ENCODE measurements at regions not wholly inside any gene's neighbourhood (a gene's known extent, or its start where the extent isn't known, plus 50 kb on each side); places are given as distances from the start of the nearest gene placed in this dataset.

- Histone ChIP-seq H3K79me2 (ENCODE audit: insufficient read depth, low read length) (no peaks in the 10 kb centered on the region), H3K9ac (ENCODE audit: low read length) (no peak overlapping the region), H3K4me2 (ENCODE audit: low read depth, low read length, poor library complexity, severe bottlenecking) (no peak overlapping the region), H3F3A (ENCODE audit: insufficient read depth) (no peaks in the 10 kb centered on the region), H3K9me3 (ENCODE audit: insufficient read depth, low read length) (no peaks in the 10 kb centered on the region), H3K27ac (ENCODE audit: low read depth, low read length) (no peak overlapping the region), H3K36me3 (ENCODE audit: low read length) (no peaks in the 10 kb centered on the region), H3K27me3 (ENCODE audit: low read length) (no peaks in the 10 kb centered on the region), H2AFZ (ENCODE audit: low read depth, low read length, severe bottlenecking) (no peak overlapping the region), H3K4me3 (ENCODE audit: insufficient read depth, low read length, poor library complexity, severe bottlenecking) (no peak overlapping the region), H3K9me2 (replicated peaks; ENCODE audit: insufficient read depth, low read length) (no peaks in the 10 kb centered on the region), H4K20me1 (ENCODE audit: low read depth, low read length) (no peaks in the 10 kb centered on the region)
- TF ChIP-seq EZH2phosphoT487 (conservative IDR thresholded peaks at IDR 0.05; ENCODE audit: low read length): no peak
- TF ChIP-seq, protein P1, sequence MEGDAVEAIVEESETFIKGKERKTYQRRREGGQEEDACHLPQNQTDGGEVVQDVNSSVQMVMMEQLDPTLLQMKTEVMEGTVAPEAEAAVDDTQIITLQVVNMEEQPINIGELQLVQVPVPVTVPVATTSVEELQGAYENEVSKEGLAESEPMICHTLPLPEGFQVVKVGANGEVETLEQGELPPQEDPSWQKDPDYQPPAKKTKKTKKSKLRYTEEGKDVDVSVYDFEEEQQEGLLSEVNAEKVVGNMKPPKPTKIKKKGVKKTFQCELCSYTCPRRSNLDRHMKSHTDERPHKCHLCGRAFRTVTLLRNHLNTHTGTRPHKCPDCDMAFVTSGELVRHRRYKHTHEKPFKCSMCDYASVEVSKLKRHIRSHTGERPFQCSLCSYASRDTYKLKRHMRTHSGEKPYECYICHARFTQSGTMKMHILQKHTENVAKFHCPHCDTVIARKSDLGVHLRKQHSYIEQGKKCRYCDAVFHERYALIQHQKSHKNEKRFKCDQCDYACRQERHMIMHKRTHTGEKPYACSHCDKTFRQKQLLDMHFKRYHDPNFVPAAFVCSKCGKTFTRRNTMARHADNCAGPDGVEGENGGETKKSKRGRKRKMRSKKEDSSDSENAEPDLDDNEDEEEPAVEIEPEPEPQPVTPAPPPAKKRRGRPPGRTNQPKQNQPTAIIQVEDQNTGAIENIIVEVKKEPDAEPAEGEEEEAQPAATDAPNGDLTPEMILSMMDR (IDR thresholded peaks at IDR 0.05; ENCODE audit: insufficient read depth, low read length, poor library complexity, severe bottlenecking): no peak
Observed at GRCh38 chr15:91632176-91632575, 221.3 kb upstream of the SLCO3A1 start.

DNA sequence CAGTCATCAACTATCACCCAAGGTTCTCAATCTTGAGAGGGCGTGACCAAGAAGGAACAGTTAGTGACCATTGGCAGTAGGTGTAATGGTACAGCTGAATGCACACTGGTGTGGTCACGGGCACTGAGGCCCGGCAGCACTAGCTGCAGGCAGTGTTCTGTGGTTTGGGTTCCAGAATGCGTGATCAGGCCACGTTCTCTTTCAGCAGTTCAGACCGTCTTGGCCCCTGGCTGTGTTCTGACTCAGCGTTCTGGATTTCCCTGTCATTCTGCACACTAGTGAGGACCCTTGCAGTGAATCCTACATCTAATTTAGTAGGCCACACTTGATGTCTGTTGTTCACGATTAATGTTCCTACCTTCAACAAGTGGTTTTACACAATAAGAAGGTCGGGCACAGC, 220.5 kb upstream of the SLCO3A1 start:
- H3K9ac ChIP-seq (ENCODE audit: low read length): no peak overlapping the region
- H2AFZ ChIP-seq (ENCODE audit: low read depth, low read length, severe bottlenecking): no peak overlapping the region
- no peaks in the 10 kb centered on the region for H3K79me2 ChIP-seq (ENCODE audit: insufficient read depth, low read length)
- no peaks in the 10 kb centered on the region for H3K27me3 ChIP-seq (ENCODE audit: low read length)
- no peak overlapping the region for H3K4me2 ChIP-seq (ENCODE audit: low read depth, low read length, poor library complexity, severe bottlenecking)
- H4K20me1 ChIP-seq (ENCODE audit: low read depth, low read length): no peaks in the 10 kb centered on the region
- TF ChIP-seq EZH2phosphoT487 (conservative IDR thresholded peaks at IDR 0.05; ENCODE audit: low read length): no peak
- TF ChIP-seq, protein P1 (IDR thresholded peaks at IDR 0.05; ENCODE audit: insufficient read depth, low read length, poor library complexity, severe bottlenecking): no peak
- no peaks in the 10 kb centered on the region for H3K9me3 ChIP-seq (ENCODE audit: insufficient read depth, low read length)
- H3K9me2 ChIP-seq (replicated peaks; ENCODE audit: insufficient read depth, low read length): no peaks in the 10 kb centered on the region
- no peak overlapping the region for H3K4me3 ChIP-seq (ENCODE audit: insufficient read depth, low read length, poor library complexity, severe bottlenecking)
- H3F3A ChIP-seq (ENCODE audit: insufficient read depth): no peaks in the 10 kb centered on the region
- no peak overlapping the region for H3K27ac ChIP-seq (ENCODE audit: low read depth, low read length)
- H3K36me3 ChIP-seq (ENCODE audit: low read length): no peaks in the 10 kb centered on the region

GRCh38 chr15:91634179-91634578, 219.3 kb upstream of the SLCO3A1 start:
- no peaks in the 10 kb centered on the region for H3K9me2 ChIP-seq (replicated peaks; ENCODE audit: insufficient read depth, low read length)
- H3K9me3 ChIP-seq (ENCODE audit: insufficient read depth, low read length): no peaks in the 10 kb centered on the region
- H3K27ac ChIP-seq (ENCODE audit: low read depth, low read length): no peak overlapping the region
- no peaks in the 10 kb centered on the region for H3K79me2 ChIP-seq (ENCODE audit: insufficient read depth, low read length)
- H3F3A ChIP-seq (ENCODE audit: insufficient read depth): no peaks in the 10 kb centered on the region
- no peak overlapping the region for H3K4me2 ChIP-seq (ENCODE audit: low read depth, low read length, poor library complexity, severe bottlenecking)
- H3K27me3 ChIP-seq (ENCODE audit: low read length): no peaks in the 10 kb centered on the region
- TF ChIP-seq, protein P1 (IDR thresholded peaks at IDR 0.05; ENCODE audit: insufficient read depth, low read length, poor library complexity, severe bottlenecking): no peak
- no peak for TF ChIP-seq EZH2phosphoT487 (conservative IDR thresholded peaks at IDR 0.05; ENCODE audit: low read length)
- no peaks in the 10 kb centered on the region for H4K20me1 ChIP-seq (ENCODE audit: low read depth, low read length)
- H3K9ac ChIP-seq (ENCODE audit: low read length): no peak overlapping the region
- H3K36me3 ChIP-seq (ENCODE audit: low read length): no peaks in the 10 kb centered on the region
- no peak overlapping the region for H2AFZ ChIP-seq (ENCODE audit: low read depth, low read length, severe bottlenecking)
- no peak overlapping the region for H3K4me3 ChIP-seq (ENCODE audit: insufficient read depth, low read length, poor library complexity, severe bottlenecking)

Data from SU-DHL-6 (cell line).